HFFc6 (cell line): ENCODE measurements at regions not wholly inside any gene's neighbourhood (a gene's known extent, or its start where the extent isn't known, plus 50 kb on each side); places are given as distances from the start of the nearest gene placed in this dataset.
"Not testable (repeated sequence)": the region's sequence is repeated elsewhere in the genome, so short reads cannot be mapped to it uniquely, and the experiment has no call there.

ENCODE experiments used
- DNase-seq: peaks from one replicate; pipeline ENCODE4 v3.0.0-alpha.2; 2018
- H3K27ac Mint-ChIP-seq: 2 replicates; pipeline ENCODE4 v1.8.0; 2020; ENCODE audit warnings: mild to moderate bottlenecking, mixed read lengths
- H3K27me3 Mint-ChIP-seq: 2 replicates; pipeline ENCODE4 v1.8.0; 2021; ENCODE audit warnings: mild to moderate bottlenecking, moderate library complexity, mixed read lengths; ENCODE audit not compliant: insufficient read depth
- H3K36me3 Mint-ChIP-seq: 2 replicates; pipeline ENCODE4 v1.8.0; 2021; ENCODE audit warnings: low read depth, mixed read lengths
- H3K4me1 Mint-ChIP-seq: 2 replicates; pipeline ENCODE4 v1.8.0; 2020; ENCODE audit warnings: low read depth, mixed read lengths
- H3K4me3 Mint-ChIP-seq: 2 replicates; pipeline ENCODE4 v1.8.0; 2020; ENCODE audit warnings: mild to moderate bottlenecking, moderate library complexity, mixed read lengths
- H3K9me3 Mint-ChIP-seq: 2 replicates; pipeline ENCODE4 v1.8.0; 2020; ENCODE audit warnings: mild to moderate bottlenecking, mixed read lengths
- TF ChIP-seq, protein P1 (sequence below): fragments of 200-600 bp; sonication (generic); IDR thresholded peaks from 2 replicates; pipeline ENCODE4 v1.5.0; 2021; ENCODE audit warnings: antibody characterized with exemption, mild to moderate bottlenecking

DNA sequence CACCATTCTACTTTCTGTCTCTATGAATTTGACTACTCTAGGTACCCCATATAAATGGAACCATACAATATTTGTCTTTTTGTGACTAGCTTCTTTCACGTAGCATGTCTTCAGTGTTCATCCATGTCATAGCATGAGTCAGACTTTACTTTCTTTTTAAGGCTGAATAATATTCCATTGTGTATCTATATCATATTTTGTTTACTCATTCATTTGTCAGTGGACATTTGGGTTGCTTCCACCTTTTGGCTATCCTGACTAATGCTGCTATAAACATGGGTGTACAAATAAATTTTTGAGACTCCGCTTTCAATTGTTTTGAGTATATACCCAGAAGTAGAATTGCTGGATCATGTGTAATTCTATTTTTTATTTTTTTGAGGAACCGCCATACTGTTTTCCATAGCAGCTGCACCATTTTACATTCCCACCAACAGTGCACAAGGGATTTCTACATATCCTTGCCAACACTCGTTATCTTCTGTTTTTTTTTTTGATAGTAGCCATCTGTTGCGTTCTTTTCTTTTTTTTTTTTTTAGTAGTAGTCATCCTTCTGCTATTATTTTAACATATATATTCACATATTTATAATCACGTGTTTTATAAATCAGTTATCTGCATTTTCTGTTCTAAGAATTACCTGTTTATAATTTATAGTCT, 158.0 kb upstream of the MED14 start:
- H3K4me3 Mint-ChIP-seq = no peak overlapping the region
- no peaks in the 10 kb centered on the region for H3K36me3 Mint-ChIP-seq
- H3K27ac Mint-ChIP-seq = no peak overlapping the region
- 0 out of 2 replicates have a peak, but pooled peaks cover 9% of the 10 kb centered on the region for H3K9me3 Mint-ChIP-seq
- no peaks in the 10 kb centered on the region; the same call in 1 of the 2 replicates for H3K27me3 Mint-ChIP-seq
- no peak for DNase-seq
- TF ChIP-seq, protein P1, sequence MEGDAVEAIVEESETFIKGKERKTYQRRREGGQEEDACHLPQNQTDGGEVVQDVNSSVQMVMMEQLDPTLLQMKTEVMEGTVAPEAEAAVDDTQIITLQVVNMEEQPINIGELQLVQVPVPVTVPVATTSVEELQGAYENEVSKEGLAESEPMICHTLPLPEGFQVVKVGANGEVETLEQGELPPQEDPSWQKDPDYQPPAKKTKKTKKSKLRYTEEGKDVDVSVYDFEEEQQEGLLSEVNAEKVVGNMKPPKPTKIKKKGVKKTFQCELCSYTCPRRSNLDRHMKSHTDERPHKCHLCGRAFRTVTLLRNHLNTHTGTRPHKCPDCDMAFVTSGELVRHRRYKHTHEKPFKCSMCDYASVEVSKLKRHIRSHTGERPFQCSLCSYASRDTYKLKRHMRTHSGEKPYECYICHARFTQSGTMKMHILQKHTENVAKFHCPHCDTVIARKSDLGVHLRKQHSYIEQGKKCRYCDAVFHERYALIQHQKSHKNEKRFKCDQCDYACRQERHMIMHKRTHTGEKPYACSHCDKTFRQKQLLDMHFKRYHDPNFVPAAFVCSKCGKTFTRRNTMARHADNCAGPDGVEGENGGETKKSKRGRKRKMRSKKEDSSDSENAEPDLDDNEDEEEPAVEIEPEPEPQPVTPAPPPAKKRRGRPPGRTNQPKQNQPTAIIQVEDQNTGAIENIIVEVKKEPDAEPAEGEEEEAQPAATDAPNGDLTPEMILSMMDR = no peak
- H3K4me1 Mint-ChIP-seq = peaks cover under 1% of the 10 kb centered on the region; the same call in 1 of the 2 replicates

- H3K4me3 Mint-ChIP-seq = no peak overlapping the region
- no peaks in the 10 kb centered on the region for H3K4me1 Mint-ChIP-seq
- no peak for DNase-seq
- no peak overlapping the region for H3K27ac Mint-ChIP-seq
- TF ChIP-seq, protein P1 = no peak
- no peaks in the 10 kb centered on the region; the same call in 1 of the 2 replicates for H3K27me3 Mint-ChIP-seq
- no peaks in the 10 kb centered on the region for H3K36me3 Mint-ChIP-seq
- H3K9me3 Mint-ChIP-seq = 0 out of 2 replicates have a peak, but pooled peaks cover 9% of the 10 kb centered on the region
These were observed 159.9 kb upstream of the MED14 start for GRCh38 chrX:40895246-40895645.

GRCh38 chrX:40897718-40898270, 162.5 kb upstream of the MED14 start:
- TF ChIP-seq, protein P1 = no peak
- Mint-ChIP-seq H3K36me3 (no peaks in the 10 kb centered on the region), H3K27me3 (peaks cover 2% of the 10 kb centered on the region; the same call in 1 of the 2 replicates), H3K4me1 (no peaks in the 10 kb centered on the region), H3K4me3 (no peak overlapping the region), H3K27ac (no peak overlapping the region), H3K9me3 (no peaks in the 10 kb centered on the region)
- no peak for DNase-seq

GRCh38 chrX:40904739-40905138, 169.4 kb upstream of the MED14 start:
- not testable (repeated sequence) for DNase-seq, H3K9me3 Mint-ChIP-seq, H3K27ac Mint-ChIP-seq, H3K36me3 Mint-ChIP-seq, H3K4me3 Mint-ChIP-seq, H3K27me3 Mint-ChIP-seq
- H3K4me1 Mint-ChIP-seq = peaks cover 20% of the 10 kb centered on the region

GRCh38 chrX:40908026-40908425, 172.7 kb upstream of the MED14 start:
- peaks cover 27% of the 10 kb centered on the region for H3K4me1 Mint-ChIP-seq
- TF ChIP-seq, protein P1 = no peak
- H3K27me3 Mint-ChIP-seq = no peaks in the 10 kb centered on the region; the same call in 1 of the 2 replicates
- no peaks in the 10 kb centered on the region for H3K9me3 Mint-ChIP-seq
- no peak overlapping the region for H3K4me3 Mint-ChIP-seq
- DNase-seq = no peak
- peak overlapping the region; percentile 31; the same call in 1 of the 2 replicates for H3K27ac Mint-ChIP-seq
- no peaks in the 10 kb centered on the region for H3K36me3 Mint-ChIP-seq

DNA sequence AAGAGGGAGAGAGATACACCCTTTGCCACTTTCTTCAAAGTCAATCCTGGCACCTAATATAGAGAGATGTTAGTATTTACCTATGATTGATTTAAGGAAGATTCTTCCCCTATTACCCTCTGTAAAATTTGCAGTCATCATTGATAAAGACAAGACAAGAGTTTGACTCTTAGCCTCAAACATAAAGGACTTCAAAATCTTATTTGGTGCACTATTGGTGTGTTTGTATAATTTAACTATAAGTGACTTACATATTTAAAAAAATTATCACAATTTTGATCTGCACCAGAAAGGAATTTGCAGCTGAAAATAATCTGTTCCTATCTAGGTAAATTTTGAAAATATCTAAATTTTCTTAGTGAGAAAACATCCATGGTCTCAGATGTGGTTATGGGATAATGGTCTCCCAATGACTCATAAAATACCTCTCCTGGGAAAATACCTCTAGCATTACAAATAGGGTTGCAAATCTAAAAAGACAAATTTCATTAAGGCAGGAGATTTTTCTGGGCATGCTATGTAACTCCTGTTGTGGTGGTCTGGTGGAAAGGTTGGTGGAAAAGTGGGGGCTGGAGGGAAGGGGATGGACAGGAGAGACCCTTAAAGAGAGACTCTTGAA, 173.6 kb upstream of the MED14 start:
- Mint-ChIP-seq H3K36me3 (no peaks in the 10 kb centered on the region), H3K4me1 (peaks cover 27% of the 10 kb centered on the region), H3K27me3 (no peaks in the 10 kb centered on the region; the same call in 1 of the 2 replicates), H3K9me3 (no peaks in the 10 kb centered on the region), H3K27ac (peak overlapping the region; percentile 78), H3K4me3 (peak overlapping the region; percentile 60)
- TF ChIP-seq, protein P1 = no peak
- peak; percentile 46 for DNase-seq
